SK-N-SH (cell line): ENCODE measurements at regions not wholly inside any gene's neighbourhood (a gene's known extent, or its start where the extent isn't known, plus 50 kb on each side); places are given as distances from the start of the nearest gene placed in this dataset.
A peak's percentile ranks its signal among the peaks of the same experiment; 100 is the strongest.

ENCODE experiments used
- CTCF ChIA-PET: fragments of 300-600, 350-600 bp; formaldehyde crosslinking; extraction: SDS; loops from one replicate; lab custom pipeline; 2021; lab: Yijun Ruan, JAX
- POLR2A ChIA-PET: fragments of 350-600 bp; sonication (Branson Sonifier 250); formaldehyde crosslinking; extraction: SDS; loops from one replicate; lab custom pipeline; 2020; ENCODE audit warnings: antibody characterized with exemption, inconsistent platforms; lab: Yijun Ruan, JAX
- DNase-seq: peaks from one replicate; pipeline ENCODE4 v3.0.0; 2012
- H2AFZ ChIP-seq: fragments of 200-600 bp; sonication (generic); 2 replicates; pipeline ENCODE4 v1.8.1; 2016; ENCODE audit warnings: antibody characterized with exemption, mild to moderate bottlenecking, low read depth
- H3F3A ChIP-seq: fragments of 200-600 bp; sonication (generic); replicated peaks from 2 replicates; pipeline ENCODE3; 2016; ENCODE audit warnings: antibody characterized with exemption, mild to moderate bottlenecking; ENCODE audit not compliant: insufficient read depth
- H3K27ac ChIP-seq, 2 experiments: fragments of 200-500 bp in 1 of 2; fragments of 200-600 bp in 1 of 2; sonication (Bioruptor generic) in 1 of 2; sonication (generic), shearing (Covaris generic) in 1 of 2; 2 replicates each; pipeline versions ENCODE4 v1.5.1 to v1.6.1; 2014 to 2016; ENCODE audit warnings: low read depth in 2 of 2, inconsistent platforms in 1 of 2, low read length in 1 of 2, mild to moderate bottlenecking in 1 of 2, mixed read lengths in 1 of 2
- H3K27me3 ChIP-seq: fragments of 200-600 bp; sonication (generic), shearing (Covaris generic); 2 replicates; pipeline ENCODE4 v1.6.1; 2016; ENCODE audit warnings: mixed run types; ENCODE audit not compliant: insufficient read depth
- H3K36me3 ChIP-seq, 2 experiments: fragments of 200-500 bp in 1 of 2; fragments of 200-600 bp in 1 of 2; sonication (Bioruptor generic) in 1 of 2; sonication (generic) in 1 of 2; replicated peaks in 1 of 2; 2 replicates each; pipeline versions ENCODE3 to v1.5.1; 2014 to 2016; ENCODE audit warnings: low read length in 1 of 2, mild to moderate bottlenecking in 1 of 2; ENCODE audit not compliant: insufficient read depth in 2 of 2, control insufficient read depth in 1 of 2
- H3K4me1 ChIP-seq, 2 experiments: fragments of 200-500 bp in 1 of 2; fragments of 200-600 bp in 1 of 2; sonication (Bioruptor generic) in 1 of 2; sonication (generic), shearing (Covaris generic) in 1 of 2; 2 replicates each; pipeline versions ENCODE4 v1.5.1 to v1.6.1; 2014 to 2016; ENCODE audit warnings: low read depth in 1 of 2, low read length in 1 of 2, mixed run types in 1 of 2; ENCODE audit not compliant: insufficient read depth in 2 of 2, control insufficient read depth in 1 of 2
- H3K4me2 ChIP-seq: fragments of 200-600 bp; sonication (generic), shearing (Covaris generic); 2 replicates; pipeline ENCODE4 v1.6.1; 2017; ENCODE audit warnings: mixed run types
- H3K4me3 ChIP-seq, 2 experiments: fragments of 200-500 bp in 1 of 2; fragments of 200-600 bp in 1 of 2; sonication (Bioruptor generic) in 1 of 2; sonication (generic), shearing (Covaris generic) in 1 of 2; 2 replicates each; pipeline versions ENCODE4 v1.5.1 to v1.8.1; 2014 to 2016; ENCODE audit warnings: low read depth in 2 of 2, inconsistent platforms in 1 of 2, low read length in 1 of 2, mild to moderate bottlenecking in 1 of 2, mixed read lengths in 1 of 2, moderate library complexity in 1 of 2
- H3K79me2 ChIP-seq: fragments of 200-600 bp; sonication (generic); 2 replicates; pipeline ENCODE4 v1.8.1; 2017; ENCODE audit warnings: mild to moderate bottlenecking; ENCODE audit not compliant: insufficient read depth
- H3K9ac ChIP-seq: fragments of 200-600 bp; sonication (generic); 2 replicates; pipeline ENCODE4 v1.6.1; 2017; ENCODE audit warnings: mixed run types
- H3K9me2 ChIP-seq: fragments of 200-600 bp; sonication (generic); 2 replicates; pipeline ENCODE4 v1.6.1; 2017; ENCODE audit warnings: mixed run types
- H3K9me3 ChIP-seq: fragments of 200-600 bp; sonication (generic); 2 replicates; pipeline ENCODE4 v1.6.1; 2017; ENCODE audit warnings: mixed run types, mild to moderate bottlenecking, moderate library complexity
- H4K20me1 ChIP-seq: fragments of 200-600 bp; sonication (generic); 2 replicates; pipeline ENCODE4 v1.6.1; 2017; ENCODE audit warnings: mild to moderate bottlenecking, mixed run types; ENCODE audit not compliant: insufficient read depth
- EZH2phosphoT487 ChIP-seq: fragments of 200-600 bp; sonication (generic); IDR thresholded peaks from 2 replicates; pipeline ENCODE4 v1.6.1; 2017; ENCODE audit warnings: low read depth, mixed run types, mild to moderate bottlenecking, antibody characterized with exemption, moderate library complexity, borderline replicate concordance
- FOSL2 ChIP-seq: IDR thresholded peaks from 2 replicates; pipeline ENCODE4 v1.4.0; 2012; ENCODE audit warnings: low read depth, mild to moderate bottlenecking, moderate library complexity, borderline replicate concordance
- FOXJ3 ChIP-seq: sonication (generic); formaldehyde crosslinking; IDR thresholded peaks from 2 replicates; pipeline ENCODE4 v1.5.1; 2020; ENCODE audit warnings: mild to moderate bottlenecking, missing genetic modification reagents
- GABPA ChIP-seq: IDR thresholded peaks from 2 replicates; pipeline ENCODE4 v1.4.0; 2012; ENCODE audit warnings: low read depth, mild to moderate bottlenecking
- IRF3 ChIP-seq: fragments of 150-350 bp; IDR thresholded peaks from 2 replicates; pipeline ENCODE4 v1.6.1; 2016; ENCODE audit warnings: mild to moderate bottlenecking, low read depth, low read length
- JUND ChIP-seq: IDR thresholded peaks from 2 replicates; pipeline ENCODE4 v1.4.0; 2012
- MEF2A ChIP-seq: IDR thresholded peaks from 2 replicates; pipeline ENCODE4 v1.4.0; 2012; ENCODE audit warnings: low read depth, borderline replicate concordance
- MXI1 ChIP-seq: IDR thresholded peaks from 2 replicates; pipeline ENCODE4 v1.6.1; 2012; ENCODE audit warnings: mild to moderate bottlenecking, low read depth, low read length, improper control_type of control experiment
- NFIC ChIP-seq: IDR thresholded peaks from 2 replicates; pipeline ENCODE4 v1.4.0; 2012; ENCODE audit warnings: borderline replicate concordance
- PBX3 ChIP-seq: IDR thresholded peaks from 2 replicates; pipeline ENCODE4; 2012
- POLR2AphosphoS5 ChIP-seq: IDR thresholded peaks from 2 replicates; pipeline ENCODE4 v1.6.1; 2012; ENCODE audit warnings: low read depth, low read length
- RAD21 ChIP-seq: IDR thresholded peaks from 2 replicates; pipeline ENCODE4 v1.6.1; 2012; ENCODE audit warnings: mild to moderate bottlenecking, low read length
- RCOR1 ChIP-seq: fragments of 150-350 bp; IDR thresholded peaks from 2 replicates; pipeline ENCODE4 v1.6.1; 2017; ENCODE audit warnings: antibody characterized with exemption, low read length
- RFX5 ChIP-seq: IDR thresholded peaks from 2 replicates; pipeline ENCODE4 v1.6.1; 2012; ENCODE audit warnings: mild to moderate bottlenecking, improper control_type of control experiment, low read length
- RXRA ChIP-seq: IDR thresholded peaks from 2 replicates; pipeline ENCODE4 v1.4.0; 2012; ENCODE audit warnings: low read depth, mild to moderate bottlenecking, borderline replicate concordance
- TEAD4 ChIP-seq: IDR thresholded peaks from 2 replicates; pipeline ENCODE4 v1.4.0; 2012; ENCODE audit warnings: mild to moderate bottlenecking, borderline replicate concordance; ENCODE audit not compliant: insufficient read depth
- ZBTB33 ChIP-seq: IDR thresholded peaks from 2 replicates; pipeline ENCODE4 v1.4.0; 2012; ENCODE audit warnings: low read depth, borderline replicate concordance
- WGBS: methylation state at CpG from one replicate; pipeline ENCODE4 v1.1.6; 2017; ENCODE audit warnings: low lambda C conversion rate; 5-methylcytosine and 5-hydroxymethylcytosine counted together

GRCh38 chr2:100754951-100755350 lies 65.0 kb upstream of the NPAS2 start:
- H3K9me2 ChIP-seq: no peaks in the 10 kb centered on the region
- H2AFZ ChIP-seq: no peak overlapping the region
- DNase-seq: no peak
- 64% methylated on average over 4 of the region's 4 CpGs for WGBS
- peaks cover 2 to 46% of the 10 kb centered on the region in 2 experiments for H3K4me1 ChIP-seq
- TF ChIP-seq POLR2AphosphoS5: no peak
- TF ChIP-seq RAD21: no peak
- TF ChIP-seq RCOR1: no peak
- no peak for TF ChIP-seq PBX3
- no peak for TF ChIP-seq RXRA
- TF ChIP-seq NFIC: no peak
- no peak for TF ChIP-seq FOSL2
- TF ChIP-seq RFX5: no peak
- TF ChIP-seq FOXJ3 (CRISPR knock-in tag): no peak
- no peak for TF ChIP-seq EZH2phosphoT487
- TF ChIP-seq MXI1: no peak
- TF ChIP-seq ZBTB33: no peak
- TF ChIP-seq IRF3: no peak
- TF ChIP-seq MEF2A: no peak
- TF ChIP-seq JUND: no peak
- TF ChIP-seq GABPA: no peak
- no peak for TF ChIP-seq TEAD4
- no peaks in the 10 kb centered on the region for H4K20me1 ChIP-seq
- no peaks in the 10 kb centered on the region for H3K27me3 ChIP-seq
- H3F3A ChIP-seq: peaks cover 39% of the 10 kb centered on the region
- no peaks in the 10 kb centered on the region for H3K79me2 ChIP-seq
- ChIA-PET CTCF (interaction anchor here (1.1 kb wide), 1 partner anchor 13 kb away, joined by 3 read pairs; no protein-coding TSS in a partner anchor), POLR2A (no interaction called here)
- no peaks in the 10 kb centered on the region for H3K9me3 ChIP-seq
- no peak overlapping the region for H3K4me3 ChIP-seq
- H3K9ac ChIP-seq: peak overlapping the region; percentile 18; the same call in 1 of the 2 replicates
- peak overlapping the region; percentile 33; the same call in 1 of the 2 replicates for H3K4me2 ChIP-seq
- H3K27ac ChIP-seq: peak overlapping the region in 1 of 2 experiments; percentile 89; a peak in 3 of 4 replicates
- no peaks in the 10 kb centered on the region for H3K36me3 ChIP-seq
